Endodermal cell (in vitro differentiated cells): ENCODE measurements at regions not wholly inside any gene's neighbourhood (a gene's known extent, or its start where the extent isn't known, plus 50 kb on each side); places are given as distances from the start of the nearest gene placed in this dataset.

ENCODE experiments used
- DNase-seq: peaks from one replicate; pipeline ENCODE4 v3.0.0-alpha.2; 2017
- H3K27ac ChIP-seq: 2 replicates; pipeline ENCODE4 v1.5.1; 2013; ENCODE audit warnings: mild to moderate bottlenecking, low read depth, low read length, moderate library complexity
- H3K27me3 ChIP-seq: 2 replicates; pipeline ENCODE4 v1.6.1; 2013; ENCODE audit warnings: mild to moderate bottlenecking, low read length, moderate library complexity; ENCODE audit not compliant: insufficient read depth, control insufficient read depth, poor library complexity, severe bottlenecking
- H3K36me3 ChIP-seq: 2 replicates; pipeline ENCODE4 v1.7.0; 2013; ENCODE audit warnings: mild to moderate bottlenecking, low read length, moderate library complexity; ENCODE audit not compliant: control insufficient read depth, insufficient read depth
- H3K4me1 ChIP-seq: one replicate; pipeline ENCODE4 v1.7.0; 2013; ENCODE audit warnings: low read length; ENCODE audit not compliant: control insufficient read depth, insufficient read depth
- H3K4me3 ChIP-seq: 2 replicates; pipeline ENCODE4 v1.5.1; 2013; ENCODE audit warnings: mild to moderate bottlenecking, low read length, moderate library complexity
- H3K9ac ChIP-seq: 2 replicates; pipeline ENCODE4 v1.6.1; 2013; ENCODE audit warnings: mild to moderate bottlenecking, low read length, moderate library complexity; ENCODE audit not compliant: poor library complexity, severe bottlenecking; ENCODE audit errors: extremely low read depth
- H3K9me3 ChIP-seq: 2 replicates; pipeline ENCODE4 v1.6.1; 2013; ENCODE audit warnings: mild to moderate bottlenecking, low read length, moderate library complexity; ENCODE audit not compliant: control insufficient read depth
- H3K27ac Mint-ChIP-seq: 2 replicates; pipeline ENCODE4 v1.8.0; 2020; ENCODE audit warnings: mixed read lengths
- H3K27me3 Mint-ChIP-seq: 2 replicates; pipeline ENCODE4 v1.8.0; 2021; ENCODE audit warnings: mild to moderate bottlenecking, mixed read lengths; ENCODE audit not compliant: insufficient read depth
- H3K36me3 Mint-ChIP-seq: 2 replicates; pipeline ENCODE4 v1.8.0; 2020; ENCODE audit warnings: low read depth, mixed read lengths
- H3K4me1 Mint-ChIP-seq: 2 replicates; pipeline ENCODE4 v1.8.0; 2020; ENCODE audit warnings: mixed read lengths
- H3K4me3 Mint-ChIP-seq: 2 replicates; pipeline ENCODE4 v1.8.0; 2020; ENCODE audit warnings: mild to moderate bottlenecking, moderate library complexity, mixed read lengths
- H3K9me3 Mint-ChIP-seq: 2 replicates; pipeline ENCODE4 v1.8.0; 2020; ENCODE audit warnings: mild to moderate bottlenecking, mixed read lengths
- WGBS, 2 experiments: methylation state at CpG; one replicate each; pipeline versions ENCODE4 v1.1.5 to v1.1.7; 2013; ENCODE audit warnings: missing lambda C conversion rate in 2 of 2, mixed read lengths in 1 of 2; ENCODE audit not compliant: insufficient coverage in 1 of 2, insufficient read length in 1 of 2; 5-methylcytosine and 5-hydroxymethylcytosine counted together
- TF ChIP-seq, protein P1 (sequence below): fragments of 200-600 bp; sonication (generic); conservative IDR thresholded peaks from 2 replicates; pipeline ENCODE4 v1.5.0; 2021; ENCODE audit warnings: antibody characterized with exemption, mild to moderate bottlenecking

- Mint-ChIP-seq H3K27me3 (peaks cover 2% of the 10 kb centered on the region), H3K27ac (no peak overlapping the region), H3K36me3 (no peaks in the 10 kb centered on the region), H3K4me1 (no peaks in the 10 kb centered on the region), H3K9me3 (no peaks in the 10 kb centered on the region), H3K4me3 (no peak overlapping the region)
- Histone ChIP-seq H3K9me3 (peaks cover 6% of the 10 kb centered on the region), H3K9ac (no peak overlapping the region), H3K4me3 (no peak overlapping the region), H3K27me3 (no peaks in the 10 kb centered on the region), H3K27ac (no peak overlapping the region), H3K36me3 (no peaks in the 10 kb centered on the region), H3K4me1 (no peaks in the 10 kb centered on the region)
- TF ChIP-seq, protein P1, sequence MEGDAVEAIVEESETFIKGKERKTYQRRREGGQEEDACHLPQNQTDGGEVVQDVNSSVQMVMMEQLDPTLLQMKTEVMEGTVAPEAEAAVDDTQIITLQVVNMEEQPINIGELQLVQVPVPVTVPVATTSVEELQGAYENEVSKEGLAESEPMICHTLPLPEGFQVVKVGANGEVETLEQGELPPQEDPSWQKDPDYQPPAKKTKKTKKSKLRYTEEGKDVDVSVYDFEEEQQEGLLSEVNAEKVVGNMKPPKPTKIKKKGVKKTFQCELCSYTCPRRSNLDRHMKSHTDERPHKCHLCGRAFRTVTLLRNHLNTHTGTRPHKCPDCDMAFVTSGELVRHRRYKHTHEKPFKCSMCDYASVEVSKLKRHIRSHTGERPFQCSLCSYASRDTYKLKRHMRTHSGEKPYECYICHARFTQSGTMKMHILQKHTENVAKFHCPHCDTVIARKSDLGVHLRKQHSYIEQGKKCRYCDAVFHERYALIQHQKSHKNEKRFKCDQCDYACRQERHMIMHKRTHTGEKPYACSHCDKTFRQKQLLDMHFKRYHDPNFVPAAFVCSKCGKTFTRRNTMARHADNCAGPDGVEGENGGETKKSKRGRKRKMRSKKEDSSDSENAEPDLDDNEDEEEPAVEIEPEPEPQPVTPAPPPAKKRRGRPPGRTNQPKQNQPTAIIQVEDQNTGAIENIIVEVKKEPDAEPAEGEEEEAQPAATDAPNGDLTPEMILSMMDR: no peak
- no peak for DNase-seq
- 50 to 73% methylated on average over 1 to 2 of the region's 2 CpGs for WGBS, 2 experiments
Measured at GRCh38 chr5:29833394-29833793, 1360.1 kb upstream of the CDH6 start.

- 93 to 96% methylated on average over 3 to 4 of the region's 4 CpGs for WGBS, 2 experiments
Measured at GRCh38 chr5:29822521-29822920, 1371.0 kb upstream of the CDH6 start.

GRCh38 chr5:29811914-29812679 lies 1381.4 kb upstream of the CDH6 start:
- no peaks in the 10 kb centered on the region for H3K27me3 Mint-ChIP-seq
- H3K4me1 Mint-ChIP-seq: peaks cover 18% of the 10 kb centered on the region
- Histone ChIP-seq H3K36me3 (no peaks in the 10 kb centered on the region), H3K4me3 (no peak overlapping the region), H3K9ac (no peak overlapping the region), H3K27me3 (no peaks in the 10 kb centered on the region), H3K9me3 (no peaks in the 10 kb centered on the region), H3K27ac (no peak overlapping the region), H3K4me1 (no peaks in the 10 kb centered on the region)
- DNase-seq: peak; percentile 49
- no peak overlapping the region for H3K27ac Mint-ChIP-seq
- H3K9me3 Mint-ChIP-seq: no peaks in the 10 kb centered on the region
- no peak overlapping the region for H3K4me3 Mint-ChIP-seq
- WGBS, 2 experiments: 84 to 100% methylated on average over 1 to 2 of the region's 2 CpGs
- TF ChIP-seq, protein P1: peak; percentile 72
- no peaks in the 10 kb centered on the region for H3K36me3 Mint-ChIP-seq

More at GRCh38 chr5:29822521-29822920, 1371.0 kb upstream of the CDH6 start:
- Histone ChIP-seq H3K4me1 (no peaks in the 10 kb centered on the region), H3K9me3 (no peaks in the 10 kb centered on the region), H3K9ac (no peak overlapping the region), H3K4me3 (no peak overlapping the region), H3K36me3 (no peaks in the 10 kb centered on the region), H3K27ac (no peak overlapping the region), H3K27me3 (no peaks in the 10 kb centered on the region)
- Mint-ChIP-seq H3K27me3 (no peaks in the 10 kb centered on the region), H3K9me3 (no peaks in the 10 kb centered on the region), H3K4me3 (no peak overlapping the region), H3K36me3 (no peaks in the 10 kb centered on the region), H3K4me1 (peaks cover 12% of the 10 kb centered on the region), H3K27ac (no peak overlapping the region)
- no peak for DNase-seq
- TF ChIP-seq, protein P1: no peak
